Right cardiac atrium (tissue), 5 donors: ENCODE measurements at regions not wholly inside any gene's neighbourhood (a gene's known extent, or its start where the extent isn't known, plus 50 kb on each side); places are given as distances from the start of the nearest gene placed in this dataset.
"Not testable (repeated sequence)": the region's sequence is repeated elsewhere in the genome, so short reads cannot be mapped to it uniquely, and the experiment has no call there.

Experiments used
- ATAC-seq, 2 donors: fragments of 200-7000 bp; cut with Tn5 transposase; one replicate each; pipeline versions ENCODE4 v1.8.0 to v1.9.1; 2020; ENCODE audit warnings: moderate library complexity in 2 of 2, mild to moderate bottlenecking in 1 of 2
- DNase-seq, 3 donors: peaks; one replicate each; pipeline ENCODE4 v3.0.0-alpha.2; 2020
- H3K27ac ChIP-seq: one replicate; pipeline ENCODE4 v1.5.1; 2013; ENCODE audit warnings: mild to moderate bottlenecking, low read length, control low read depth, moderate library complexity
- H3K27me3 ChIP-seq: one replicate; pipeline ENCODE4 v1.6.1; 2013; ENCODE audit not compliant: control insufficient read depth, insufficient read depth
- H3K4me1 ChIP-seq: one replicate; pipeline ENCODE4 v1.6.1; 2013; ENCODE audit warnings: low read length; ENCODE audit not compliant: control insufficient read depth, insufficient read depth
- H3K4me3 ChIP-seq: one replicate; pipeline ENCODE4 v1.5.1; 2013; ENCODE audit warnings: low read length, control low read depth
- H3K9me3 ChIP-seq: one replicate; pipeline ENCODE4 v1.6.1; 2013; ENCODE audit warnings: low read length; ENCODE audit not compliant: control insufficient read depth
- WGBS: extraction: QIAGEN DNeasy Blood & Tissue Kit; methylation state at CpG from one replicate; pipeline ENCODE4 v1.1.7; 2013; 5-methylcytosine and 5-hydroxymethylcytosine counted together
- intact Hi-C, 4 donors: fragments of 100-400 bp; cut with DNase I; formaldehyde crosslinking; loops; one replicate each; pipeline versions ENCODE4 v1.11.0 to v1.14.0; 2022 to 2023
- donor health status: healthy with polysubstance abuse.
- donor health status: DM: no; HTN: yes; CAD: no.
- donor health status: DM: no; HTN: no; CAD: no.
- donor health status: DM: no; HTN: yes; CAD: no; lungs with severe emphysema.
- donor health status: DM: yes; HTN: yes; CAD: no.

- Histone ChIP-seq H3K9me3 (no peaks in the 10 kb centered on the region), H3K27me3 (no peaks in the 10 kb centered on the region), H3K27ac (no peak overlapping the region), H3K4me1 (no peaks in the 10 kb centered on the region), H3K4me3 (no peak overlapping the region)
- no peak for DNase-seq
- intact Hi-C loops = no loop called here
- ATAC-seq = no peak
- WGBS = 73% methylated on average over 3 of the region's 3 CpGs
Measured at GRCh38 chr15:69616558-69616957, 163.9 kb downstream of the RPLP1 start.

- intact Hi-C loops, H3K4me3 ChIP-seq, H3K4me1 ChIP-seq, H3K9me3 ChIP-seq, H3K27me3 ChIP-seq, ATAC-seq, DNase-seq, H3K27ac ChIP-seq: not testable (repeated sequence)
- WGBS = 85% methylated on average over 3 of the region's 4 CpGs
Measured at GRCh38 chr15:69617144-69617543, 164.5 kb downstream of the RPLP1 start.

- whole genome bisulfite sequencing = 72% methylated on average over 3 of the region's 3 CpGs
- ATAC-seq = no peak
- Histone ChIP-seq H3K27me3 (no peaks in the 10 kb centered on the region), H3K27ac (no peak overlapping the region), H3K4me1 (no peaks in the 10 kb centered on the region), H3K9me3 (no peaks in the 10 kb centered on the region), H3K4me3 (no peak overlapping the region)
- intact Hi-C loops = no loop called here
- DNase-seq = no peak
Measured at GRCh38 chr15:69623392-69624154, 171.0 kb downstream of the RPLP1 start.

GRCh38 chr15:69624155-69624520 lies 171.5 kb downstream of the RPLP1 start:
- H3K4me1 ChIP-seq = no peaks in the 10 kb centered on the region
- no peaks in the 10 kb centered on the region for H3K9me3 ChIP-seq
- intact Hi-C loops = no loop called here
- no peaks in the 10 kb centered on the region for H3K27me3 ChIP-seq
- WGBS = 34% methylated on average over 2 of the region's 2 CpGs
- DNase-seq = no peak
- no peak overlapping the region for H3K4me3 ChIP-seq
- no peak for ATAC-seq
- H3K27ac ChIP-seq = no peak overlapping the region

GRCh38 chr15:69624816-69625215 lies 172.2 kb downstream of the RPLP1 start:
- no peaks in the 10 kb centered on the region for H3K27me3 ChIP-seq
- H3K4me1 ChIP-seq = no peaks in the 10 kb centered on the region
- H3K9me3 ChIP-seq = no peaks in the 10 kb centered on the region
- intact Hi-C loops = no loop called here
- H3K27ac ChIP-seq = no peak overlapping the region
- no peak overlapping the region for H3K4me3 ChIP-seq
- 85% methylated on average over 3 of the region's 3 CpGs for WGBS
- no peak for DNase-seq
- no peak for ATAC-seq

- WGBS = 37% methylated on average over 2 of the region's 2 CpGs
- intact Hi-C loops = no loop called here
- no peaks in the 10 kb centered on the region for H3K4me1 ChIP-seq
- ATAC-seq (no peak), DNase-seq (no peak)
- H3K9me3 ChIP-seq = no peaks in the 10 kb centered on the region
- H3K27me3 ChIP-seq = no peaks in the 10 kb centered on the region
- H3K4me3 ChIP-seq = no peak overlapping the region
- H3K27ac ChIP-seq = no peak overlapping the region
Measured at GRCh38 chr15:69625328-69625727, 172.7 kb downstream of the RPLP1 start.

GRCh38 chr15:69626095-69627066 lies 173.8 kb downstream of the RPLP1 start:
- intact Hi-C loops = no loop called here
- WGBS = 73% methylated on average over 11 of the region's 11 CpGs

GRCh38 chr15:69627548-69628158 lies 175.0 kb downstream of the RPLP1 start:
- Histone ChIP-seq H3K4me1 (no peaks in the 10 kb centered on the region), H3K4me3 (no peak overlapping the region), H3K27me3 (no peaks in the 10 kb centered on the region), H3K9me3 (no peaks in the 10 kb centered on the region), H3K27ac (no peak overlapping the region)
- no peak for DNase-seq
- intact Hi-C loops = no loop called here
- WGBS = 91% methylated on average over 5 of the region's 5 CpGs
- ATAC-seq = no peak

More at GRCh38 chr15:69626095-69627066, 173.8 kb downstream of the RPLP1 start:
- Histone ChIP-seq H3K4me1 (no peaks in the 10 kb centered on the region), H3K27ac (no peak overlapping the region), H3K27me3 (no peaks in the 10 kb centered on the region), H3K4me3 (no peak overlapping the region), H3K9me3 (no peaks in the 10 kb centered on the region)
- no peak for DNase-seq
- no peak for ATAC-seq

GRCh38 chr15:69628256-69629093 lies 175.9 kb downstream of the RPLP1 start:
- Histone ChIP-seq H3K4me1 (no peaks in the 10 kb centered on the region), H3K9me3 (no peaks in the 10 kb centered on the region), H3K27ac (no peak overlapping the region), H3K27me3 (no peaks in the 10 kb centered on the region), H3K4me3 (no peak overlapping the region)
- DNase-seq (no peak), ATAC-seq (no peak)
- intact Hi-C loops = no loop called here
- 84% methylated on average over 12 of the region's 12 CpGs for WGBS

- Histone ChIP-seq H3K4me1 (no peaks in the 10 kb centered on the region), H3K4me3 (no peak overlapping the region), H3K27me3 (no peaks in the 10 kb centered on the region), H3K27ac (no peak overlapping the region), H3K9me3 (no peaks in the 10 kb centered on the region)
- DNase-seq = no peak
- no peak for ATAC-seq
- intact Hi-C loops = no loop called here
- 90% methylated on average over 15 of the region's 15 CpGs for WGBS
Measured at GRCh38 chr15:69629631-69630161, 177.1 kb downstream of the RPLP1 start.
